Testis (tissue), 2 donors: ENCODE measurements at regions not wholly inside any gene's neighbourhood (a gene's known extent, or its start where the extent isn't known, plus 50 kb on each side); places are given as distances from the start of the nearest gene placed in this dataset.

Source experiments
- DNase-seq: peaks from one replicate; pipeline ENCODE4 v3.0.0-alpha.2; 2019
- H3K27ac ChIP-seq, 2 donors: fragments of 200-600 bp; sonication (generic); one replicate each; pipeline ENCODE4 v1.5.1; 2019
- H3K27me3 ChIP-seq: fragments of 200-600 bp; sonication (generic); one replicate; pipeline ENCODE4 v1.5.1; 2019
- H3K36me3 ChIP-seq: fragments of 200-600 bp; sonication (generic); one replicate; pipeline ENCODE4 v1.5.1; 2017; ENCODE audit warnings: low read depth; ENCODE audit errors: missing control alignments
- H3K4me1 ChIP-seq: fragments of 200-600 bp; sonication (generic); one replicate; pipeline ENCODE4 v1.5.1; 2019
- H3K4me3 ChIP-seq, 2 donors: fragments of 200-600 bp; sonication (generic); one replicate each; pipeline ENCODE4 v1.5.1; 2017 to 2019
- H3K9me3 ChIP-seq: fragments of 200-600 bp; sonication (generic); one replicate; pipeline ENCODE4 v1.5.1; 2017
- CTCF ChIP-seq, 3 experiments: fragments of 450-650 bp in 2 of 3; fragments of 200-600 bp in 1 of 3; sonication (generic) in 1 of 3; IDR thresholded peaks; one replicate each; pipeline ENCODE4 v1.5.1; 2016 to 2019; ENCODE audit warnings: antibody characterized with exemption in 3 of 3, mild to moderate bottlenecking in 2 of 3, moderate library complexity in 1 of 3
- POLR2A ChIP-seq: fragments of 450-650 bp; IDR thresholded peaks from one replicate; pipeline ENCODE4 v1.6.1; 2017; ENCODE audit warnings: antibody characterized with exemption, mild to moderate bottlenecking, moderate library complexity
- WGBS, 2 donors: methylation state at CpG; one replicate each; pipeline ENCODE4 v1.1.5; 2018; 5-methylcytosine and 5-hydroxymethylcytosine counted together
- intact Hi-C: fragments of 100-400 bp; cut with DNase I; formaldehyde crosslinking; loops from one replicate; pipeline ENCODE4 v1.15.1; 2023; ENCODE audit warnings: low total_unique reads

- intact Hi-C loops, result no loop called here
- DNase-seq, result no peak
- Histone ChIP-seq H3K36me3 (no peaks in the 10 kb centered on the region), H3K27ac (no peak overlapping the region), H3K9me3 (no peaks in the 10 kb centered on the region), H3K4me3 (no peak overlapping the region), H3K27me3 (no peaks in the 10 kb centered on the region), H3K4me1 (no peaks in the 10 kb centered on the region)
- WGBS, 2 donors, result 69 to 82% methylated on average over 3 of the region's 3 CpGs
- TF ChIP-seq CTCF (IDR thresholded peaks at IDR 0.05), result no peak
Observed at GRCh38 chr16:65510241-65510640, 388.4 kb upstream of the CDH11 start.

GRCh38 chr16:65509172-65509571 lies 387.3 kb upstream of the CDH11 start:
- intact Hi-C loops, result no loop called here
- no peaks in the 10 kb centered on the region for H3K9me3 ChIP-seq
- H3K27me3 ChIP-seq, result no peaks in the 10 kb centered on the region
- no peaks in the 10 kb centered on the region for H3K36me3 ChIP-seq
- DNase-seq, result no peak
- no peak overlapping the region for H3K27ac ChIP-seq
- TF ChIP-seq CTCF (IDR thresholded peaks at IDR 0.05), result no peak
- TF ChIP-seq POLR2A, result no peak
- no peaks in the 10 kb centered on the region for H3K4me1 ChIP-seq
- H3K4me3 ChIP-seq, result no peak overlapping the region
- 86 to 88% methylated on average over 4 of the region's 4 CpGs for WGBS, 2 donors

- H3K4me3 ChIP-seq, result no peak overlapping the region
- no peak for DNase-seq
- 91 to 96% methylated on average over 1 of the region's 1 CpG for WGBS, 2 donors
- no peaks in the 10 kb centered on the region for H3K27me3 ChIP-seq
- no peaks in the 10 kb centered on the region for H3K4me1 ChIP-seq
- H3K9me3 ChIP-seq, result no peaks in the 10 kb centered on the region
- no peak for TF ChIP-seq POLR2A
- no peaks in the 10 kb centered on the region for H3K36me3 ChIP-seq
- no peak overlapping the region for H3K27ac ChIP-seq
- intact Hi-C loops, result no loop called here
Observed at GRCh38 chr16:65500919-65501318, 379.1 kb upstream of the CDH11 start.

- Histone ChIP-seq H3K27ac (no peak overlapping the region), H3K27me3 (no peaks in the 10 kb centered on the region), H3K9me3 (no peaks in the 10 kb centered on the region), H3K4me1 (no peaks in the 10 kb centered on the region), H3K36me3 (no peaks in the 10 kb centered on the region), H3K4me3 (no peak overlapping the region)
- no peak for DNase-seq
- intact Hi-C loops, result no loop called here
- WGBS, 2 donors, result 83 to 91% methylated on average over 2 of the region's 2 CpGs
- TF ChIP-seq CTCF (IDR thresholded peaks at IDR 0.05) (no peak), POLR2A (no peak)
Observed at GRCh38 chr16:65500007-65500406, 378.1 kb upstream of the CDH11 start.

- TF ChIP-seq POLR2A, result no peak
- no peak for TF ChIP-seq CTCF (IDR thresholded peaks at IDR 0.05)
Observed at GRCh38 chr16:65499566-65499965, 377.7 kb upstream of the CDH11 start.

More at GRCh38 chr16:65499566-65499965, 377.7 kb upstream of the CDH11 start:
- DNase-seq, result no peak
- Histone ChIP-seq H3K36me3 (no peaks in the 10 kb centered on the region), H3K27me3 (no peaks in the 10 kb centered on the region), H3K4me3 (no peak overlapping the region), H3K9me3 (no peaks in the 10 kb centered on the region), H3K4me1 (no peaks in the 10 kb centered on the region), H3K27ac (no peak overlapping the region)
- WGBS, 2 donors, result 88% methylated on average over 1 of the region's 1 CpG
- intact Hi-C loops, result no loop called here
